Bone marrow (tissue), 2 donors: ENCODE measurements at regions not wholly inside any gene's neighbourhood (a gene's known extent, or its start where the extent isn't known, plus 50 kb on each side); places are given as distances from the start of the nearest gene placed in this dataset.

Experiments used
- DNase-seq, 2 donors: peaks; one replicate each; lab custom pipeline; 2025; lab: John Stamatoyannopoulos, UW

- DNase-seq = no peak
Measured at GRCh38 chr4:184310171-184310567, 92.5 kb upstream of the ENPP6 start.

- no peak for DNase-seq
Measured at GRCh38 chr4:184309241-184310170, 91.8 kb upstream of the ENPP6 start.

GRCh38 chr4:184306949-184307348 lies 89.3 kb upstream of the ENPP6 start:
- no peak for DNase-seq

GRCh38 chr4:184306470-184306869 lies 88.8 kb upstream of the ENPP6 start:
- no peak for DNase-seq

- no peak for DNase-seq
Measured at GRCh38 chr4:184300816-184301215, 83.1 kb upstream of the ENPP6 start.

GRCh38 chr4:184298254-184298653 lies 80.6 kb upstream of the ENPP6 start:
- DNase-seq = no peak

GRCh38 chr4:184295206-184295605 lies 77.5 kb upstream of the ENPP6 start:
- DNase-seq = no peak

- DNase-seq = no peak
Measured at GRCh38 chr4:184294606-184295133, 77.0 kb upstream of the ENPP6 start.

GRCh38 chr4:184293552-184293951 lies 75.9 kb upstream of the ENPP6 start:
- peak in 1 of 2 donors; percentile 65 for DNase-seq

GRCh38 chr4:184292877-184293276 lies 75.2 kb upstream of the ENPP6 start:
- DNase-seq = no peak

GRCh38 chr4:184292465-184292867 lies 74.8 kb upstream of the ENPP6 start:
- DNase-seq = no peak

GRCh38 chr4:184289179-184289535 lies 71.5 kb upstream of the ENPP6 start:
- no peak for DNase-seq

- no peak for DNase-seq
Measured at GRCh38 chr4:184288451-184289178, 70.9 kb upstream of the ENPP6 start.

GRCh38 chr4:184287697-184288255 lies 70.1 kb upstream of the ENPP6 start:
- DNase-seq = no peak

GRCh38 chr4:184286358-184286757 lies 68.7 kb upstream of the ENPP6 start:
- DNase-seq = no peak

GRCh38 chr4:184284742-184285141 lies 67.1 kb upstream of the ENPP6 start:
- DNase-seq = no peak

- DNase-seq = no peak
Measured at GRCh38 chr4:184284336-184284690, 66.6 kb upstream of the ENPP6 start.

- no peak for DNase-seq
Measured at GRCh38 chr4:184283659-184284335, 66.1 kb upstream of the ENPP6 start.

GRCh38 chr4:184282895-184283654 lies 65.4 kb upstream of the ENPP6 start:
- no peak for DNase-seq

- no peak for DNase-seq
Measured at GRCh38 chr4:184282251-184282713, 64.6 kb upstream of the ENPP6 start.
